ENCODE measurements at regions not wholly inside any gene's neighbourhood (a gene's known extent, or its start where the extent isn't known, plus 50 kb on each side); places are given as distances from the start of the nearest gene placed in this dataset.

DNA sequence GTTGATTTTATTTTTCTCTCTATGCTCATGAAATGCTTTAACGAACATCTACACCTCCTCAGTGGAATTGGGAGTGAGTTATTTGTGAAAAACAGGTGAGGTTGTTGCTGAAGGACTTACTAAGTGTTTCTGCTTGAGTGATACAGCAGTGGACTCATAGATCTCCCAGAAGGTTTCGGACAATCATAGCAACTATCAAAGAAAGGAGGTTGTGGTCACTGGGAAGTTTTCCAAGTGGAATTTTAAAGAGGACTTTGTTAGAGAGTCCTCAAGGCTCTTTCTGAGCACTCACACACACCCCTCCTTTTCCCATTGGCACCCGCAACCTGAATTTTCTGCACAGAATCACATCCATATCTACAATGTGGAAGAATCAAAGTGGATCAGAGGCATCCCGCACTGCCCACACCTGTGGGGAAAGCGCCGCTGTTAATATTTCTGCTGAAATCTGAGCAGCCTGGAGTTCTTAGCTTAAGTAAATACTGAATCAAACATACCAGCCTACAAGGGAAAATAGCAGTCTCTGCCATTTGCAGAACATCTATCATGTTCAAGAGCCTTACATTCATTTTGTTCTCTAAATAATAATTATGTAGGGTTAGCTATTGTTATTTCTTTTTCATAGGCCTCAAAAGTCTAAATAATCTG is 719.4 kb downstream of the DIAPH3 start:
- TF ChIP-seq, protein P1, sequence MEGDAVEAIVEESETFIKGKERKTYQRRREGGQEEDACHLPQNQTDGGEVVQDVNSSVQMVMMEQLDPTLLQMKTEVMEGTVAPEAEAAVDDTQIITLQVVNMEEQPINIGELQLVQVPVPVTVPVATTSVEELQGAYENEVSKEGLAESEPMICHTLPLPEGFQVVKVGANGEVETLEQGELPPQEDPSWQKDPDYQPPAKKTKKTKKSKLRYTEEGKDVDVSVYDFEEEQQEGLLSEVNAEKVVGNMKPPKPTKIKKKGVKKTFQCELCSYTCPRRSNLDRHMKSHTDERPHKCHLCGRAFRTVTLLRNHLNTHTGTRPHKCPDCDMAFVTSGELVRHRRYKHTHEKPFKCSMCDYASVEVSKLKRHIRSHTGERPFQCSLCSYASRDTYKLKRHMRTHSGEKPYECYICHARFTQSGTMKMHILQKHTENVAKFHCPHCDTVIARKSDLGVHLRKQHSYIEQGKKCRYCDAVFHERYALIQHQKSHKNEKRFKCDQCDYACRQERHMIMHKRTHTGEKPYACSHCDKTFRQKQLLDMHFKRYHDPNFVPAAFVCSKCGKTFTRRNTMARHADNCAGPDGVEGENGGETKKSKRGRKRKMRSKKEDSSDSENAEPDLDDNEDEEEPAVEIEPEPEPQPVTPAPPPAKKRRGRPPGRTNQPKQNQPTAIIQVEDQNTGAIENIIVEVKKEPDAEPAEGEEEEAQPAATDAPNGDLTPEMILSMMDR (conservative IDR thresholded peaks at IDR 0.05; ENCODE audit: low read length) = no peak
- TF ChIP-seq EZH2phosphoT487 (IDR thresholded peaks at IDR 0.05; ENCODE audit: borderline replicate concordance) = no peak
